UCSD-AML1 (cell line): ENCODE measurements at regions not wholly inside any gene's neighbourhood (a gene's known extent, or its start where the extent isn't known, plus 50 kb on each side); places are given as distances from the start of the nearest gene placed in this dataset.
"Not testable (repeated sequence)": the region's sequence is repeated elsewhere in the genome, so short reads cannot be mapped to it uniquely, and the experiment has no call there.

Experiments used
- DNase-seq: peaks from one replicate; lab custom pipeline; 2025; ENCODE audit not compliant: unreplicated experiment; lab: John Stamatoyannopoulos, UW

- DNase-seq: no peak
Observed at GRCh38 chr15:31586841-31587240, 260.2 kb downstream of the KLF13 start.

GRCh38 chr15:31587583-31587982 is 260.9 kb downstream of the KLF13 start:
- no peak for DNase-seq

- DNase-seq: no peak
Observed at GRCh38 chr15:31590609-31591008, 264.0 kb downstream of the KLF13 start.

- no peak for DNase-seq
Observed at GRCh38 chr15:31591908-31592307, 265.3 kb downstream of the KLF13 start.

GRCh38 chr15:31597466-31597865 is 270.8 kb downstream of the KLF13 start:
- no peak for DNase-seq

- DNase-seq: no peak
Observed at GRCh38 chr15:31598620-31599019, 272.0 kb downstream of the KLF13 start.

GRCh38 chr15:31605467-31605931 is 278.9 kb downstream of the KLF13 start:
- DNase-seq: no peak

- no peak for DNase-seq
Observed at GRCh38 chr15:31606194-31606669, 279.6 kb downstream of the KLF13 start.

- DNase-seq: no peak
Observed at GRCh38 chr15:31606931-31607497, 280.4 kb downstream of the KLF13 start.

GRCh38 chr15:31607656-31608055 is 281.0 kb downstream of the KLF13 start:
- DNase-seq: no peak

GRCh38 chr15:31609258-31609681 is 282.6 kb downstream of the KLF13 start:
- DNase-seq: no peak

- DNase-seq: no peak
Observed at GRCh38 chr15:31609906-31610305, 283.3 kb downstream of the KLF13 start.

- no peak for DNase-seq
Observed at GRCh38 chr15:31615643-31616415, 289.2 kb downstream of the KLF13 start.

GRCh38 chr15:31623297-31623696 is 296.7 kb downstream of the KLF13 start:
- DNase-seq: not testable (repeated sequence)

- DNase-seq: not testable (repeated sequence)
Observed at GRCh38 chr15:31624115-31624514, 297.5 kb downstream of the KLF13 start.

- DNase-seq: not testable (repeated sequence)
Observed at GRCh38 chr15:31635715-31636114, 309.1 kb downstream of the KLF13 start.

GRCh38 chr15:31636911-31637310 is 310.3 kb downstream of the KLF13 start:
- DNase-seq: not testable (repeated sequence)

GRCh38 chr15:31643955-31644354 is 317.3 kb downstream of the KLF13 start:
- not testable (repeated sequence) for DNase-seq

GRCh38 chr15:31644761-31645160 is 318.1 kb downstream of the KLF13 start:
- DNase-seq: not testable (repeated sequence)

GRCh38 chr15:31647337-31647826 is 320.7 kb downstream of the KLF13 start:
- DNase-seq: not testable (repeated sequence)

GRCh38 chr15:31649634-31650033 is 323.0 kb downstream of the KLF13 start:
- DNase-seq: not testable (repeated sequence)

GRCh38 chr15:31650055-31650701 is 323.5 kb downstream of the KLF13 start:
- not testable (repeated sequence) for DNase-seq
